ENCODE measurements at regions not wholly inside any gene's neighbourhood (a gene's known extent, or its start where the extent isn't known, plus 50 kb on each side); places are given as distances from the start of the nearest gene placed in this dataset.

GRCh38 chr6:132028029-132028428 is 76.9 kb upstream of the CCN2 start:
- no peak overlapping the region for H3K4me2 ChIP-seq
- H2AFZ ChIP-seq (ENCODE audit: low read depth) = no peak overlapping the region; the same call in 1 of the 2 replicates
- H3K9ac ChIP-seq = no peak overlapping the region
- no peaks in the 10 kb centered on the region for H3F3A ChIP-seq (replicated peaks; ENCODE audit: insufficient read depth)
- no peak overlapping the region for H3K27ac ChIP-seq (ENCODE audit: low read depth in 2 of 2, low read length in 1 of 2)
- no peaks in the 10 kb centered on the region for H3K36me3 ChIP-seq (replicated peaks in 1 of 2; ENCODE audit: control insufficient read depth in 1 of 2, insufficient read depth in 2 of 2, low read length in 1 of 2)
- no peaks in the 10 kb centered on the region for H3K9me2 ChIP-seq
- ChIA-PET POLR2A (no interaction called here), CTCF (interaction anchor here (1.0 kb wide), 1 partner anchor 8 kb away, joined by 3 read pairs; no protein-coding TSS in a partner anchor)
- no peaks in the 10 kb centered on the region for H3K27me3 ChIP-seq (ENCODE audit: insufficient read depth)
- no peaks in the 10 kb centered on the region for H3K4me1 ChIP-seq (ENCODE audit: control insufficient read depth in 1 of 2, insufficient read depth in 2 of 2, low read depth in 1 of 2, low read length in 1 of 2)
- DNase-seq = no peak
- no peaks in the 10 kb centered on the region for H4K20me1 ChIP-seq (ENCODE audit: insufficient read depth)
- no peak overlapping the region for H3K4me3 ChIP-seq (ENCODE audit: low read depth in 2 of 2, low read length in 1 of 2)
- no peaks in the 10 kb centered on the region for H3K9me3 ChIP-seq
- H3K79me2 ChIP-seq (ENCODE audit: insufficient read depth) = no peaks in the 10 kb centered on the region
- WGBS (ENCODE audit: low lambda C conversion rate) = 38% methylated on average over 1 of the region's 1 CpG
- TF ChIP-seq FOSL2 (IDR thresholded peaks at IDR 0.05; ENCODE audit: borderline replicate concordance, low read depth) (no peak), EP300 (IDR thresholded peaks at IDR 0.05; ENCODE audit: borderline replicate concordance in 1 of 2, low read depth in 1 of 2, low read length in 1 of 2) (no peak), RFX5 (IDR thresholded peaks at IDR 0.05; ENCODE audit: low read length) (no peak), IRF3 (IDR thresholded peaks at IDR 0.05; ENCODE audit: low read depth, low read length) (no peak), GATA2 (CRISPR knock-in tag; IDR thresholded peaks at IDR 0.05) (no peak), RCOR1 (IDR thresholded peaks at IDR 0.05; ENCODE audit: low read length) (no peak), USF1 (IDR thresholded peaks at IDR 0.05; ENCODE audit: borderline replicate concordance, low read depth) (no peak), ELF1 (IDR thresholded peaks at IDR 0.05) (no peak), RAD21 (IDR thresholded peaks at IDR 0.05; ENCODE audit: low read length) (no peak), TEAD4 (IDR thresholded peaks at IDR 0.05; ENCODE audit: borderline replicate concordance, insufficient read depth) (no peak), MXI1 (IDR thresholded peaks at IDR 0.05; ENCODE audit: low read depth, low read length) (no peak), NRF1 (IDR thresholded peaks at IDR 0.05; ENCODE audit: low read depth, low read length) (no peak), PBX3 (IDR thresholded peaks at IDR 0.05) (no peak)

- Histone ChIP-seq H3K9me3 (no peaks in the 10 kb centered on the region), H4K20me1 (ENCODE audit: insufficient read depth) (no peaks in the 10 kb centered on the region), H3K9me2 (no peaks in the 10 kb centered on the region), H3K27ac (ENCODE audit: low read depth in 2 of 2, low read length in 1 of 2) (no peak overlapping the region), H3K27me3 (ENCODE audit: insufficient read depth) (no peaks in the 10 kb centered on the region), H3K79me2 (ENCODE audit: insufficient read depth) (no peaks in the 10 kb centered on the region), H3K4me3 (ENCODE audit: low read depth in 2 of 2, low read length in 1 of 2) (no peak overlapping the region), H3K4me2 (no peak overlapping the region), H3F3A (replicated peaks; ENCODE audit: insufficient read depth) (no peaks in the 10 kb centered on the region), H2AFZ (ENCODE audit: low read depth) (no peak overlapping the region), H3K36me3 (replicated peaks in 1 of 2; ENCODE audit: control insufficient read depth in 1 of 2, insufficient read depth in 2 of 2, low read length in 1 of 2) (no peaks in the 10 kb centered on the region), H3K9ac (no peak overlapping the region), H3K4me1 (ENCODE audit: control insufficient read depth in 1 of 2, insufficient read depth in 2 of 2, low read depth in 1 of 2, low read length in 1 of 2) (no peaks in the 10 kb centered on the region)
- 61% methylated on average over 5 of the region's 5 CpGs for WGBS (ENCODE audit: low lambda C conversion rate)
- ChIA-PET POLR2A (no interaction called here), CTCF (no interaction called here)
- no peak for DNase-seq
- no peak for TF ChIP-seq TEAD4 (IDR thresholded peaks at IDR 0.05; ENCODE audit: borderline replicate concordance, insufficient read depth)
- TF ChIP-seq POLR2AphosphoS5 (IDR thresholded peaks at IDR 0.05; ENCODE audit: low read depth, low read length) = no peak
- no peak for TF ChIP-seq JUND (IDR thresholded peaks at IDR 0.05)
- TF ChIP-seq YY1 (IDR thresholded peaks at IDR 0.05; ENCODE audit: low read depth) = no peak
- TF ChIP-seq EZH2phosphoT487 (IDR thresholded peaks at IDR 0.05; ENCODE audit: borderline replicate concordance, low read depth) = no peak
- no peak for TF ChIP-seq ELF1 (IDR thresholded peaks at IDR 0.05)
- no peak for TF ChIP-seq EP300 (IDR thresholded peaks at IDR 0.05; ENCODE audit: borderline replicate concordance in 1 of 2, low read depth in 1 of 2, low read length in 1 of 2)
- no peak for TF ChIP-seq TCF12 (IDR thresholded peaks at IDR 0.05)
- TF ChIP-seq FOSL2 (IDR thresholded peaks at IDR 0.05; ENCODE audit: borderline replicate concordance, low read depth) = no peak
- TF ChIP-seq NRF1 (IDR thresholded peaks at IDR 0.05; ENCODE audit: low read depth, low read length) = no peak
- TF ChIP-seq MEF2A (IDR thresholded peaks at IDR 0.05; ENCODE audit: borderline replicate concordance, low read depth) = no peak
- TF ChIP-seq RCOR1 (IDR thresholded peaks at IDR 0.05; ENCODE audit: low read length) = no peak
- no peak for TF ChIP-seq USF1 (IDR thresholded peaks at IDR 0.05; ENCODE audit: borderline replicate concordance, low read depth)
- no peak for TF ChIP-seq IRF3 (IDR thresholded peaks at IDR 0.05; ENCODE audit: low read depth, low read length)
- no peak for TF ChIP-seq ZBTB33 (IDR thresholded peaks at IDR 0.05; ENCODE audit: borderline replicate concordance, low read depth)
- TF ChIP-seq MXI1 (IDR thresholded peaks at IDR 0.05; ENCODE audit: low read depth, low read length) = no peak
Measured at GRCh38 chr6:132025468-132025867, 74.3 kb upstream of the CCN2 start.

Measured in SK-N-SH (cell line).